H1 (cell line): ENCODE measurements at regions not wholly inside any gene's neighbourhood (a gene's known extent, or its start where the extent isn't known, plus 50 kb on each side); places are given as distances from the start of the nearest gene placed in this dataset.

ENCODE experiments used
- CTCF ChIA-PET: fragments of 300-600 bp; sonication (Branson Sonifier 250); formaldehyde crosslinking; loops from one replicate; lab custom pipeline; 2021; ENCODE audit not compliant: partially characterized antibody; lab: Charles Lee
- POLR2A ChIA-PET: fragments of 300-600 bp; sonication (Branson Sonifier 250); formaldehyde crosslinking; loops from one replicate; lab custom pipeline; 2021; ENCODE audit warnings: inconsistent platforms; ENCODE audit not compliant: partially characterized antibody; lab: Charles Lee
- DNase-seq, 2 experiments: peaks; one replicate each; pipeline versions ENCODE4 v3.0.0 to v3.0.0-alpha.2; 2010 to 2022; ENCODE audit warnings: low spot score in 2 of 2, low read depth in 1 of 2, mixed read lengths in 1 of 2
- FAIRE-seq: peaks from 2 replicates; lab custom pipeline; 2011; peaks lifted over from hg19 to GRCh38; lab: Jason Lieb, UNC
- H2AFZ ChIP-seq: 2 replicates; pipeline ENCODE4 v1.8.1; 2012; ENCODE audit warnings: low read length, inconsistent platforms
- H2AK5ac ChIP-seq: 2 replicates; pipeline ENCODE4 v1.6.1; 2013; ENCODE audit warnings: low read depth, low read length
- H2BK120ac ChIP-seq: replicated peaks from 2 replicates; pipeline ENCODE3; 2013; ENCODE audit warnings: low read depth, low read length, inconsistent platforms
- H2BK12ac ChIP-seq: 2 replicates; pipeline ENCODE4 v1.6.1; 2013; ENCODE audit warnings: low read depth, low read length
- H2BK15ac ChIP-seq: 2 replicates; pipeline ENCODE4 v1.6.1; 2013; ENCODE audit warnings: low read length
- H2BK20ac ChIP-seq: 2 replicates; pipeline ENCODE4 v1.6.1; 2013; ENCODE audit warnings: low read length
- H2BK5ac ChIP-seq: 2 replicates; pipeline ENCODE4 v1.6.1; 2013; ENCODE audit warnings: low read depth, low read length
- H3K14ac ChIP-seq: 2 replicates; pipeline ENCODE4 v1.6.1; 2013; ENCODE audit warnings: inconsistent platforms; ENCODE audit not compliant: insufficient read length
- H3K18ac ChIP-seq: 2 replicates; pipeline ENCODE4 v1.6.1; 2013; ENCODE audit warnings: low read length; ENCODE audit errors: extremely low read depth
- H3K23ac ChIP-seq: 2 replicates; pipeline ENCODE4 v1.6.1; 2013; ENCODE audit warnings: inconsistent platforms; ENCODE audit not compliant: insufficient read length
- H3K23me2 ChIP-seq: 2 replicates; pipeline ENCODE4 v1.6.1; 2013; ENCODE audit warnings: low read depth, low read length
- H3K27ac ChIP-seq: 2 replicates; pipeline ENCODE4 v1.6.1; 2011; ENCODE audit warnings: low read depth, low read length, inconsistent platforms
- H3K27me3 ChIP-seq, 4 experiments: replicated peaks in 1 of 4; 1 replicate in 1 of 4; 2 replicates in 3 of 4; pipeline versions ENCODE4 v1.6.1 to v1.8.1; 2011 to 2013; ENCODE audit warnings: low read length in 3 of 4, mild to moderate bottlenecking in 3 of 4, inconsistent platforms in 2 of 4, mixed read lengths in 2 of 4, moderate library complexity in 1 of 4; ENCODE audit not compliant: control insufficient read depth in 3 of 4, insufficient read depth in 3 of 4; ENCODE audit errors: extremely low read depth in 1 of 4
- H3K36me3 ChIP-seq, 4 experiments: 2 replicates each; pipeline versions ENCODE4 v1.6.1 to v1.8.1; 2011 to 2013; ENCODE audit warnings: mild to moderate bottlenecking in 4 of 4, low read length in 3 of 4, moderate library complexity in 2 of 4, control low read depth in 1 of 4, inconsistent platforms in 1 of 4; ENCODE audit not compliant: insufficient read depth in 4 of 4, control insufficient read depth in 2 of 4
- H3K4ac ChIP-seq: replicated peaks from 2 replicates; pipeline ENCODE3; 2013; ENCODE audit warnings: low read length, low read depth, mixed read lengths, inconsistent platforms; ENCODE audit not compliant: insufficient read length
- H3K4me1 ChIP-seq, 4 experiments: replicated peaks in 1 of 4; 1 replicate in 1 of 4; 2 replicates in 3 of 4; pipeline versions ENCODE4 v1.6.1 to v1.8.1; 2011 to 2013; ENCODE audit warnings: low read length in 3 of 4, inconsistent platforms in 2 of 4, mixed read lengths in 1 of 4; ENCODE audit not compliant: insufficient read depth in 4 of 4, control insufficient read depth in 3 of 4
- H3K4me2 ChIP-seq, 2 experiments: 2 replicates each; pipeline versions ENCODE4 v1.6.1 to v1.8.1; 2011 to 2013; ENCODE audit warnings: low read depth in 2 of 2, low read length in 2 of 2, control low read depth in 1 of 2, inconsistent platforms in 1 of 2, mild to moderate bottlenecking in 1 of 2; ENCODE audit not compliant: insufficient read depth in 1 of 2
- H3K4me3 ChIP-seq, 4 experiments: fragments of 200-600, 300-600 bp in 1 of 4; sonication (generic), shearing (Covaris generic), sonication (Bioruptor Twin) in 1 of 4; 2 replicates each; pipeline versions ENCODE4 v1.5.1 to v1.8.1; 2011 to 2016; ENCODE audit warnings: low read length in 4 of 4, low read depth in 3 of 4, control low read depth in 2 of 4, inconsistent platforms in 2 of 4, mild to moderate bottlenecking in 2 of 4, mixed read lengths in 1 of 4, moderate library complexity in 1 of 4; ENCODE audit not compliant: insufficient read depth in 2 of 4; ENCODE audit errors: extremely low read depth in 1 of 4
- H3K56ac ChIP-seq: replicated peaks from 2 replicates; pipeline ENCODE3; 2013; ENCODE audit warnings: low read depth, mild to moderate bottlenecking, mixed read lengths, low read length, inconsistent platforms; ENCODE audit not compliant: insufficient read length
- H3K79me1 ChIP-seq: 2 replicates; pipeline ENCODE4 v1.6.1; 2013; ENCODE audit warnings: low read depth, low read length, control low read depth
- H3K79me2 ChIP-seq, 2 experiments: 2 replicates each; pipeline versions ENCODE4 v1.6.1 to v1.8.1; 2012 to 2013; ENCODE audit warnings: low read length in 2 of 2, mild to moderate bottlenecking in 2 of 2, inconsistent platforms in 1 of 2; ENCODE audit not compliant: insufficient read depth in 2 of 2, control insufficient read depth in 1 of 2
- H3K9ac ChIP-seq, 4 experiments: replicated peaks in 1 of 4; 1 replicate in 1 of 4; 2 replicates in 3 of 4; pipeline versions ENCODE4 v1.6.1 to v1.8.1; 2011 to 2013; ENCODE audit warnings: low read depth in 3 of 4, low read length in 3 of 4, control low read depth in 2 of 4, mild to moderate bottlenecking in 2 of 4, moderate library complexity in 2 of 4, inconsistent platforms in 1 of 4; ENCODE audit errors: extremely low read depth in 1 of 4
- H3K9me3 ChIP-seq, 2 experiments: 2 replicates each; pipeline versions ENCODE4 v1.6.1 to v1.8.1; 2012 to 2013; ENCODE audit warnings: mild to moderate bottlenecking in 2 of 2, moderate library complexity in 2 of 2, control low read depth in 1 of 2, inconsistent platforms in 1 of 2, low read depth in 1 of 2, low read length in 1 of 2, mixed read lengths in 1 of 2; ENCODE audit not compliant: insufficient read depth in 2 of 2
- H4K20me1 ChIP-seq, 2 experiments: replicated peaks in 1 of 2; 2 replicates each; pipeline versions ENCODE3 to v1.8.1; 2011 to 2013; ENCODE audit warnings: inconsistent platforms in 2 of 2, low read length in 2 of 2, mild to moderate bottlenecking in 1 of 2; ENCODE audit not compliant: insufficient read depth in 2 of 2, control insufficient read depth in 1 of 2
- H4K5ac ChIP-seq: 2 replicates; pipeline ENCODE4 v1.6.1; 2013; ENCODE audit warnings: low read length, low read depth, mixed read lengths, inconsistent platforms; ENCODE audit not compliant: insufficient read length
- H4K8ac ChIP-seq: 2 replicates; pipeline ENCODE4 v1.8.0; 2013; ENCODE audit warnings: mild to moderate bottlenecking, moderate library complexity, low read length, inconsistent platforms; ENCODE audit not compliant: insufficient read depth; ENCODE audit errors: extremely low read depth
- H4K91ac ChIP-seq: replicated peaks from 2 replicates; pipeline ENCODE3; 2013; ENCODE audit warnings: low read length, mixed read lengths, inconsistent platforms; ENCODE audit not compliant: insufficient read length
- ATF3 ChIP-seq: IDR thresholded peaks from 2 replicates; pipeline ENCODE4 v1.6.1; 2011; ENCODE audit warnings: low read depth, mild to moderate bottlenecking, low read length; ENCODE audit not compliant: insufficient read depth
- BRCA1 ChIP-seq: IDR thresholded peaks from 2 replicates; pipeline ENCODE4 v1.6.1; 2012; ENCODE audit warnings: low read depth, low read length, improper control_type of control experiment
- CTBP2 ChIP-seq: IDR thresholded peaks from 2 replicates; pipeline ENCODE4 v1.7.0; 2011; ENCODE audit warnings: borderline replicate concordance, mild to moderate bottlenecking, moderate library complexity, mixed read lengths, low read length; ENCODE audit not compliant: insufficient read depth, insufficient read length
- EGR1 ChIP-seq: IDR thresholded peaks from 2 replicates; pipeline ENCODE4 v1.6.1; 2011; ENCODE audit warnings: low read depth, low read length, borderline replicate concordance
- HDAC2 ChIP-seq, 2 experiments: fragments of 300-600 bp in 1 of 2; sonication (generic) in 1 of 2; IDR thresholded peaks; 2 replicates each; pipeline ENCODE4 v1.6.1; 2011 to 2012; ENCODE audit warnings: low read depth in 2 of 2, low read length in 2 of 2, mild to moderate bottlenecking in 2 of 2, moderate library complexity in 2 of 2, borderline replicate concordance in 1 of 2, inconsistent platforms in 1 of 2
- HDAC6 ChIP-seq: IDR thresholded peaks from one replicate; pipeline ENCODE4 v1.7.1; 2012; ENCODE audit warnings: low read depth, mild to moderate bottlenecking, inconsistent platforms, low read length, moderate library complexity
- KDM4A ChIP-seq: IDR thresholded peaks from one replicate; pipeline ENCODE4 v1.7.1; 2012; ENCODE audit warnings: low read depth, mild to moderate bottlenecking, moderate library complexity, low read length, inconsistent platforms; ENCODE audit not compliant: severe bottlenecking
- MAFK ChIP-seq: IDR thresholded peaks from 2 replicates; pipeline ENCODE4 v1.6.1; 2012; ENCODE audit warnings: low read depth, mild to moderate bottlenecking, improper control_type of control experiment, low read length
- WGBS, 2 experiments: shearing (Covaris generic) in 1 of 2; methylation state at CpG; one replicate each; pipeline versions ENCODE4 v1.1.6 to v1.1.7; 2013 to 2015; ENCODE audit warnings: low lambda C conversion rate in 2 of 2, mixed read lengths in 2 of 2, inconsistent platforms in 1 of 2, low coverage in 1 of 2, missing lambda C conversion rate in 1 of 2; ENCODE audit not compliant: insufficient replicate concordance in 2 of 2, insufficient coverage in 1 of 2, insufficient read length in 1 of 2; ENCODE audit errors: extremely low coverage in 1 of 2, missing lambda C conversion rate in 1 of 2; 5-methylcytosine and 5-hydroxymethylcytosine counted together

- Histone ChIP-seq H3K23ac (no peak overlapping the region), H2BK12ac (no peak overlapping the region), H3K79me2 (no peaks in the 10 kb centered on the region), H3K14ac (no peak overlapping the region), H2BK120ac (no peak overlapping the region), H3K4ac (no peak overlapping the region), H2AK5ac (no peak overlapping the region), H3K9ac (no peak overlapping the region), H4K8ac (no peak overlapping the region), H4K91ac (no peak overlapping the region), H3K36me3 (no peaks in the 10 kb centered on the region), H4K20me1 (no peaks in the 10 kb centered on the region), H4K5ac (no peak overlapping the region), H3K18ac (no peak overlapping the region), H3K23me2 (no peaks in the 10 kb centered on the region), H3K4me2 (no peak overlapping the region), H2BK15ac (no peak overlapping the region), H3K4me1 (no peaks in the 10 kb centered on the region), H2BK20ac (no peak overlapping the region), H3K4me3 (no peak overlapping the region), H2BK5ac (no peak overlapping the region), H2AFZ (no peak overlapping the region), H3K27ac (no peak overlapping the region), H3K9me3 (no peaks in the 10 kb centered on the region), H3K56ac (no peak overlapping the region), H3K27me3 (no peaks in the 10 kb centered on the region), H3K79me1 (no peaks in the 10 kb centered on the region)
- FAIRE-seq (no peak), DNase-seq (no peak)
- 95% methylated on average over 3 of the region's 3 CpGs; no CpG with 5 or more reads in 1 of the 2 experiments for WGBS, 2 experiments
- CTCF ChIA-PET, result interaction anchor here (0.6 kb wide), 1 partner anchor 18 kb away, joined by 4 read pairs; no protein-coding TSS in a partner anchor
- no peak for TF ChIP-seq MAFK
- TF ChIP-seq BRCA1, result no peak
- no peak for TF ChIP-seq KDM4A
- TF ChIP-seq HDAC6, result no peak
- TF ChIP-seq ATF3, result no peak
- TF ChIP-seq HDAC2 (IDR thresholded peaks at IDR 0.05; ENCODE audit: borderline replicate concordance in 1 of 2, low read depth in 2 of 2, low read length in 2 of 2), result no peak
- TF ChIP-seq EGR1, result no peak
- TF ChIP-seq CTBP2, result no peak
- POLR2A ChIA-PET, result no interaction called here
Observed at GRCh38 chr10:10128387-10128786, 889.3 kb upstream of the CELF2 start.
